K562 (cell line): ENCODE measurements at regions not wholly inside any gene's neighbourhood (a gene's known extent, or its start where the extent isn't known, plus 50 kb on each side); places are given as distances from the start of the nearest gene placed in this dataset.

ENCODE experiments used
- ATAC-seq: fragments of 200-7000 bp; cut with Tn5 transposase; 3 replicates; pipeline ENCODE4 v1.9.1; 2020; ENCODE audit warnings: moderate library complexity
- BruUV-seq: library from RNA; stranded (reverse); fragments of 400-500 nt; replicated peaks from 2 replicates; lab custom pipeline; 2021; lab: Mats Ljungman, UMichigan
- CTCF ChIA-PET: fragments of 300-600 bp; formaldehyde crosslinking; extraction: SDS; loops from one replicate; lab custom pipeline; 2021; ENCODE audit warnings: low intra/inter-chr PET ratio; lab: Yijun Ruan, JAX
- POLR2A ChIA-PET: fragments of 300-600, 350-650 bp; sonication (Branson Sonifier 250); formaldehyde crosslinking; extraction: SDS; loops from one replicate; lab custom pipeline; 2021; ENCODE audit warnings: antibody characterized with exemption, inconsistent platforms; lab: Yijun Ruan, JAX
- DNase-seq, 4 experiments: peaks; one replicate each; pipeline versions ENCODE4 v3.0.0 to v3.0.0-alpha.2; 2011 to 2018; ENCODE audit warnings: low spot score in 3 of 4, mixed read lengths in 3 of 4; ENCODE audit errors: extremely low read depth in 1 of 4
- FAIRE-seq: peaks from 2 replicates; lab custom pipeline; 2011; peaks lifted over from hg19 to GRCh38; lab: Jason Lieb, UNC
- H2AFZ ChIP-seq: 2 replicates; pipeline ENCODE4 v1.6.0; 2011; ENCODE audit warnings: low read depth, low read length, control low read depth, inconsistent platforms
- H3K27ac ChIP-seq: fragments of 200-600 bp; 3 replicates; pipeline ENCODE4 v1.8.0; 2011; ENCODE audit warnings: low read depth, mild to moderate bottlenecking, control low read depth, inconsistent platforms, low read length, moderate library complexity, mixed read lengths; ENCODE audit errors: extremely low read depth
- H3K27me3 ChIP-seq, 2 experiments: fragments of 300-600 bp in 1 of 2; 2 replicates in 1 of 2; 3 replicates in 1 of 2; pipeline versions ENCODE4 v1.6.0 to v1.8.0; 2011; ENCODE audit warnings: inconsistent platforms in 2 of 2, low read length in 2 of 2, mild to moderate bottlenecking in 1 of 2, mixed read lengths in 1 of 2, moderate library complexity in 1 of 2; ENCODE audit not compliant: control insufficient read depth in 2 of 2, insufficient read depth in 2 of 2
- H3K36me3 ChIP-seq: fragments of 300-600 bp; 3 replicates; pipeline ENCODE4 v1.8.0; 2011; ENCODE audit warnings: mild to moderate bottlenecking, low read length, inconsistent platforms; ENCODE audit not compliant: control insufficient read depth, insufficient read depth
- H3K4me1 ChIP-seq, 2 experiments: fragments of 200-600 bp in 1 of 2; replicated peaks in 1 of 2; 2 replicates in 1 of 2; 3 replicates in 1 of 2; pipeline versions ENCODE4 v1.5.1 to v1.8.0; 2011; ENCODE audit warnings: inconsistent platforms in 2 of 2, low read length in 2 of 2, mild to moderate bottlenecking in 1 of 2, mixed read lengths in 1 of 2, moderate library complexity in 1 of 2; ENCODE audit not compliant: control insufficient read depth in 2 of 2, insufficient read depth in 2 of 2
- H3K4me2 ChIP-seq: 2 replicates; pipeline ENCODE4 v1.6.1; 2011; ENCODE audit warnings: low read length, control low read depth, inconsistent platforms, mixed read lengths; ENCODE audit not compliant: insufficient read depth
- H3K4me3 ChIP-seq: fragments of 200-600 bp; sonication (generic), shearing (Covaris generic); 2 replicates; pipeline ENCODE4 v1.5.1; 2016; ENCODE audit warnings: control low read depth, inconsistent platforms
- H3K79me2 ChIP-seq: fragments of 200-600 bp; 3 replicates; pipeline ENCODE4 v1.8.0; 2011; ENCODE audit warnings: low read length, inconsistent platforms; ENCODE audit not compliant: control insufficient read depth, insufficient read depth
- H3K9ac ChIP-seq, 2 experiments: 2 replicates each; pipeline versions ENCODE4 v1.6.0 to v1.6.1; 2011; ENCODE audit warnings: low read depth in 2 of 2, low read length in 2 of 2, control low read depth in 1 of 2, inconsistent platforms in 1 of 2, mild to moderate bottlenecking in 1 of 2, mixed read lengths in 1 of 2; ENCODE audit not compliant: insufficient read depth in 1 of 2
- H3K9me1 ChIP-seq: one replicate; pipeline ENCODE4 v1.6.0; 2011; ENCODE audit warnings: inconsistent platforms, mild to moderate bottlenecking, low read length, moderate library complexity; ENCODE audit not compliant: control insufficient read depth, insufficient read depth
- H3K9me3 ChIP-seq: replicated peaks from 2 replicates; pipeline ENCODE4 v1.5.1; 2011; ENCODE audit warnings: low read depth, low read length, inconsistent platforms; ENCODE audit not compliant: control insufficient read depth, insufficient read depth
- H4K20me1 ChIP-seq: replicated peaks from 2 replicates; pipeline ENCODE4 v1.6.1; 2011; ENCODE audit warnings: low read length, inconsistent platforms, mixed read lengths; ENCODE audit not compliant: control insufficient read depth, insufficient read depth
- C11orf30 ChIP-seq: fragments of 450-650 bp; IDR thresholded peaks from 2 replicates; pipeline ENCODE4 v1.6.1; 2016; ENCODE audit warnings: low read depth, mild to moderate bottlenecking
- CREB1 ChIP-seq, 2 experiments: sonication (generic) in 1 of 2; formaldehyde crosslinking in 1 of 2; IDR thresholded peaks; 2 replicates each; pipeline versions ENCODE4 v1.6.1 to v1.8.0; 2012 to 2022; ENCODE audit warnings: inconsistent platforms in 1 of 2, mild to moderate bottlenecking in 1 of 2, missing genetic modification reagents in 1 of 2, moderate library complexity in 1 of 2
- GATAD2B ChIP-seq: fragments of 450-650 bp; IDR thresholded peaks from 2 replicates; pipeline ENCODE4 v1.6.1; 2017; ENCODE audit warnings: mild to moderate bottlenecking, borderline replicate concordance
- MITF ChIP-seq: IDR thresholded peaks from 2 replicates; pipeline ENCODE4 v1.6.1; 2014; ENCODE audit warnings: antibody characterized with exemption
- MNT ChIP-seq, 2 experiments: fragments of 450-650 bp; conservative IDR thresholded peaks; 2 replicates each; pipeline ENCODE4 v1.6.1; 2017; ENCODE audit warnings: mild to moderate bottlenecking in 2 of 2, moderate library complexity in 2 of 2
- PPARD ChIP-seq: fragments of 250-450 bp; sonication (Bioruptor Pico); IDR thresholded peaks from 2 replicates; pipeline ENCODE4 v1.8.0; 2022; ENCODE audit warnings: inconsistent platforms, mild to moderate bottlenecking, moderate library complexity
- SAFB ChIP-seq: fragments of 200-400 bp; formaldehyde crosslinking; IDR thresholded peaks from 2 replicates; pipeline ENCODE4 v1.6.1; 2017; ENCODE audit warnings: low read depth, low read length, borderline replicate concordance
- TRIM25 ChIP-seq: fragments of 450-650 bp; IDR thresholded peaks from 2 replicates; pipeline ENCODE4 v1.7.0; 2016; ENCODE audit warnings: borderline replicate concordance
- ZNF224 ChIP-seq: sonication (generic); formaldehyde crosslinking; IDR thresholded peaks from 2 replicates; pipeline ENCODE4 v1.8.0; 2022; ENCODE audit warnings: mild to moderate bottlenecking, missing genetic modification reagents
- ZNF583 ChIP-seq: fragments of 250-450 bp; sonication (Bioruptor Pico); IDR thresholded peaks from 2 replicates; pipeline ENCODE4 v1.4.0; 2020
- WGBS: fragments of 100-300 bp; shearing (Covaris generic); methylation state at CpG from one replicate; pipeline ENCODE4 v1.1.6; 2016; ENCODE audit warnings: low coverage, mixed read lengths; ENCODE audit not compliant: insufficient coverage; ENCODE audit errors: missing lambda C conversion rate; 5-methylcytosine and 5-hydroxymethylcytosine counted together
- in situ Hi-C: fragments of 300-500 bp; cut with MboI; formaldehyde crosslinking; loops from 4 replicates; pipeline ENCODE4 v1.15.0; 2018; ENCODE audit warnings: inconsistent platforms, mixed read lengths
- intact Hi-C: fragments of 100-400 bp; cut with micrococcal nuclease; formaldehyde crosslinking; loops from 2 replicates; pipeline ENCODE4 v1.14.2; 2022

GRCh38 chr11:23764286-23764685 is 732.6 kb upstream of the LUZP2 start:
- CTCF ChIA-PET, result no interaction called here
- 0% methylated on average over 2 of the region's 2 CpGs for WGBS
- no peaks in the 10 kb centered on the region for H3K36me3 ChIP-seq
- H3K9me1 ChIP-seq, result no peaks in the 10 kb centered on the region
- no peak overlapping the region for H3K27ac ChIP-seq
- in situ Hi-C loops (no loop called here), intact Hi-C loops (no loop called here)
- H3K4me1 ChIP-seq, result no peaks in the 10 kb centered on the region
- no peaks in the 10 kb centered on the region for H3K79me2 ChIP-seq
- POLR2A ChIA-PET, result no interaction called here
- no peak overlapping the region for H3K9ac ChIP-seq
- no TSS peak for BruUV-seq
- no peaks in the 10 kb centered on the region for H3K9me3 ChIP-seq
- ATAC-seq (no peak), DNase-seq (no peak), FAIRE-seq (no peak)
- H3K27me3 ChIP-seq, result no peaks in the 10 kb centered on the region
- no peak overlapping the region for H3K4me2 ChIP-seq
- H3K4me3 ChIP-seq, result no peak overlapping the region
- H2AFZ ChIP-seq, result no peak overlapping the region
- H4K20me1 ChIP-seq, result no peaks in the 10 kb centered on the region
- TF ChIP-seq SAFB, result no peak
- TF ChIP-seq C11orf30, result no peak
- no peak for TF ChIP-seq GATAD2B
- no peak for TF ChIP-seq CREB1 (IDR thresholded peaks at IDR 0.05)
- TF ChIP-seq CREB1 (CRISPR knock-in tag; IDR thresholded peaks at IDR 0.05), result no peak
- TF ChIP-seq MITF, result no peak
- no peak for TF ChIP-seq PPARD (CRISPR knock-in tag)
- TF ChIP-seq ZNF224 (CRISPR knock-in tag), result no peak
- no peak for TF ChIP-seq TRIM25
- TF ChIP-seq ZNF583, result no peak
- no peak for TF ChIP-seq MNT (conservative IDR thresholded peaks at IDR 0.05)
